ENCODE measurements at regions not wholly inside any gene's neighbourhood (a gene's known extent, or its start where the extent isn't known, plus 50 kb on each side); places are given as distances from the start of the nearest gene placed in this dataset.

GRCh38 chr9:71213633-71214032, 92.2 kb upstream of the TRPM3 start:
- Histone ChIP-seq H3K36me3 (ENCODE audit: control insufficient read depth, insufficient read depth, low read length) (no peaks in the 10 kb centered on the region), H3K9ac (ENCODE audit: low read depth, low read length) (no peak overlapping the region), H3K9me3 (ENCODE audit: control insufficient read depth, insufficient read depth, low read length) (no peaks in the 10 kb centered on the region), H3K4me1 (ENCODE audit: control insufficient read depth, insufficient read depth, low read length) (peaks cover 3% of the 10 kb centered on the region), H3K27me3 (ENCODE audit: control insufficient read depth, insufficient read depth, low read length) (no peaks in the 10 kb centered on the region), H3K4me3 (ENCODE audit: low read depth, low read length) (no peak overlapping the region)

DNA sequence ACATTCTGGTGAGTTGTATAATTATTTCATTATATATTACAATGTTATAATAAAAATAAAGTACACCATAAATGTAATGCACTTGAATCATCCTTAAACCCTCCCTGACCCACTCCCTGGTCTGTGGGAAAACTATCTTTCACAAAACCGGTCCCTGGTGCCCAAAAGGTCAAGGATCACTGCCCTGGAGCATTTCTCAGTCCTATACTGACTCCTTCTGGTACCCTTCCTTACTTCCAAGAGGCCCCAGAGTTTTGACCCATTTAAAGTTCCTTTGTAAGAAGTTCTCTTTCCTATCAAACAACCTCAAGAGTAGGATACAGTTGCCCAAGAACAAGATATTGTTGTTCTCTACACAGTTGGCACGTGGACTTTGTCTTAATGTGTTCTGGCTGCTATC, 88.9 kb upstream of the TRPM3 start:
- Histone ChIP-seq H3K4me1 (ENCODE audit: control insufficient read depth, insufficient read depth, low read length) (no peaks in the 10 kb centered on the region), H3K9me3 (ENCODE audit: control insufficient read depth, insufficient read depth, low read length) (no peaks in the 10 kb centered on the region), H3K36me3 (ENCODE audit: control insufficient read depth, insufficient read depth, low read length) (no peaks in the 10 kb centered on the region), H3K27me3 (ENCODE audit: control insufficient read depth, insufficient read depth, low read length) (no peaks in the 10 kb centered on the region), H3K4me3 (ENCODE audit: low read depth, low read length) (no peak overlapping the region), H3K9ac (ENCODE audit: low read depth, low read length) (no peak overlapping the region)

DNA sequence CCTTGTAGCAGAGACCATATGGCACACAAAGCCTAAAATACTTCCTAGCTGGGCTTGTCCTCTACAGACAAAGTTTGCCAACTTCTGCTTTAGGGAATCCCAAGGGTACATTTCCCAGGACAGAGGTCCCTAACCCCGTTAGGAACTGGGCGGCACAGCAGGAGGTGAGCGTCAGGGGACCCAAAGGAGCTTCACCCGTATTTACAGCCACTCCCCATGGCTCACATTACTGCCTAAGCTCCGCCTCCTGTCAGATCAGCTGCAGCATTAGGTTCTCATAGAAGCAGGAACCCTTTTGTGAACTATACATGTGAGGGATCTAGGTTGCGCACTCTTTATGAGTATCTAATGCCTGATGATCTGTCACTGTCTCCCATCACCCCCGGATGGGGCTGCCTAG, 88.5 kb upstream of the TRPM3 start:
- no peak overlapping the region for H3K9ac ChIP-seq (ENCODE audit: low read depth, low read length)
- H3K4me3 ChIP-seq (ENCODE audit: low read depth, low read length) = no peak overlapping the region
- no peaks in the 10 kb centered on the region for H3K36me3 ChIP-seq (ENCODE audit: control insufficient read depth, insufficient read depth, low read length)
- no peaks in the 10 kb centered on the region for H3K27me3 ChIP-seq (ENCODE audit: control insufficient read depth, insufficient read depth, low read length)
- H3K4me1 ChIP-seq (ENCODE audit: control insufficient read depth, insufficient read depth, low read length) = no peaks in the 10 kb centered on the region
- H3K9me3 ChIP-seq (ENCODE audit: control insufficient read depth, insufficient read depth, low read length) = no peaks in the 10 kb centered on the region

GRCh38 chr9:71202931-71203330, 81.5 kb upstream of the TRPM3 start:
- H3K9me3 ChIP-seq (ENCODE audit: control insufficient read depth, insufficient read depth, low read length) = peaks cover 6% of the 10 kb centered on the region
- no peak overlapping the region for H3K9ac ChIP-seq (ENCODE audit: low read depth, low read length)
- no peaks in the 10 kb centered on the region for H3K36me3 ChIP-seq (ENCODE audit: control insufficient read depth, insufficient read depth, low read length)
- H3K27me3 ChIP-seq (ENCODE audit: control insufficient read depth, insufficient read depth, low read length) = no peaks in the 10 kb centered on the region
- H3K4me1 ChIP-seq (ENCODE audit: control insufficient read depth, insufficient read depth, low read length) = no peaks in the 10 kb centered on the region
- H3K4me3 ChIP-seq (ENCODE audit: low read depth, low read length) = no peak overlapping the region

DNA sequence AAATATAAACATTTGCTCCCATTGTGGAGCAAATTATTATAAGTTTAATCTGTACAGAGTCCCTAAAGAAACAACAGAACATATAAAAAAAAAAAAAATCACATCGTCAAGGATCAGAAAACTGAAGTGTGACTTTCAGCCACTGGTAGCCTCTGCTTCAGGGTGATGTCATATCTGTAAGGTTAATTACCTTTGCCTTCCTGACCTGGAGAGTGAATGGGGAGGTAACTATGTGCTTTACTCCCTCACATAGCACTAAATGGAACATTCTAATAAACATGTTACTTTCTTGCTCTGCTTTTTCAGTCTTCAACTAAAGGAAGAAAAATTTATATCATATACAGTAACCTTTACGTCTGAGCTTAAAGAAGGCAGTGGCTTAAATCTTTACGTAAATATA, 70.3 kb upstream of the TRPM3 start:
- H3K9ac ChIP-seq (ENCODE audit: low read depth, low read length) = no peak overlapping the region
- no peaks in the 10 kb centered on the region for H3K27me3 ChIP-seq (ENCODE audit: control insufficient read depth, insufficient read depth, low read length)
- no peak overlapping the region for H3K4me3 ChIP-seq (ENCODE audit: low read depth, low read length)
- H3K9me3 ChIP-seq (ENCODE audit: control insufficient read depth, insufficient read depth, low read length) = no peaks in the 10 kb centered on the region
- no peaks in the 10 kb centered on the region for H3K4me1 ChIP-seq (ENCODE audit: control insufficient read depth, insufficient read depth, low read length)
- no peaks in the 10 kb centered on the region for H3K36me3 ChIP-seq (ENCODE audit: control insufficient read depth, insufficient read depth, low read length)

- Histone ChIP-seq H3K9ac (ENCODE audit: low read depth, low read length) (no peak overlapping the region), H3K36me3 (ENCODE audit: control insufficient read depth, insufficient read depth, low read length) (no peaks in the 10 kb centered on the region), H3K4me3 (ENCODE audit: low read depth, low read length) (no peak overlapping the region), H3K4me1 (ENCODE audit: control insufficient read depth, insufficient read depth, low read length) (no peaks in the 10 kb centered on the region), H3K27me3 (ENCODE audit: control insufficient read depth, insufficient read depth, low read length) (no peaks in the 10 kb centered on the region), H3K9me3 (ENCODE audit: control insufficient read depth, insufficient read depth, low read length) (no peaks in the 10 kb centered on the region)
Observed at GRCh38 chr9:71183251-71183650, 61.8 kb upstream of the TRPM3 start.

- no peak overlapping the region for H3K4me3 ChIP-seq (ENCODE audit: low read depth, low read length)
- H3K9me3 ChIP-seq (ENCODE audit: control insufficient read depth, insufficient read depth, low read length) = no peaks in the 10 kb centered on the region
- no peak overlapping the region for H3K9ac ChIP-seq (ENCODE audit: low read depth, low read length)
- no peaks in the 10 kb centered on the region for H3K36me3 ChIP-seq (ENCODE audit: control insufficient read depth, insufficient read depth, low read length)
- H3K4me1 ChIP-seq (ENCODE audit: control insufficient read depth, insufficient read depth, low read length) = no peaks in the 10 kb centered on the region
- H3K27me3 ChIP-seq (ENCODE audit: control insufficient read depth, insufficient read depth, low read length) = no peaks in the 10 kb centered on the region
Observed at GRCh38 chr9:71179183-71179582, 57.8 kb upstream of the TRPM3 start.

- Histone ChIP-seq H3K27me3 (ENCODE audit: control insufficient read depth, insufficient read depth, low read length) (no peaks in the 10 kb centered on the region), H3K36me3 (ENCODE audit: control insufficient read depth, insufficient read depth, low read length) (no peaks in the 10 kb centered on the region), H3K9me3 (ENCODE audit: control insufficient read depth, insufficient read depth, low read length) (no peaks in the 10 kb centered on the region), H3K9ac (ENCODE audit: low read depth, low read length) (no peak overlapping the region), H3K4me1 (ENCODE audit: control insufficient read depth, insufficient read depth, low read length) (peaks cover 2% of the 10 kb centered on the region), H3K4me3 (ENCODE audit: low read depth, low read length) (no peak overlapping the region)
Observed at GRCh38 chr9:71177901-71178300, 56.5 kb upstream of the TRPM3 start.

DNA sequence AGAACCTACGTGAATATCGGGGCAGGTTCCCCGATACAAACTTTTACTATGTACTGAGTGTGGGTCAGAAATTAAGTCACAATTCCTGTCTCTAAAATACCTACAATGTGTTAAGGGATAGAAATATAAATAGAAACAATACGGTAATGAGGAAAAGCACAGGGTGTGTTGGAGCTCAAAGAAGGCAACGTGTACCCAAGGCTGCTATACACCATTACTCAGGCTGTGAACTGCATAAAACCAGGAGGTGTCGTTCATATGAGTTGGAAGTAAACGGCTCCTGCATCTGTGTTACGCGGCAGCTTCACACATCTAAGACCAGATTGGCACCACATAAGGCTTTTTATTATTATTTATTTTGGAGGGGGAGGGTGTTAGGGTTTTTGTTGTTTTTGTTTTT, 50.1 kb upstream of the TRPM3 start:
- Histone ChIP-seq H3K9ac (ENCODE audit: low read depth, low read length) (no peak overlapping the region), H3K9me3 (ENCODE audit: control insufficient read depth, insufficient read depth, low read length) (no peaks in the 10 kb centered on the region), H3K36me3 (ENCODE audit: control insufficient read depth, insufficient read depth, low read length) (no peaks in the 10 kb centered on the region), H3K4me3 (ENCODE audit: low read depth, low read length) (peak overlapping the region; percentile 33), H3K27me3 (ENCODE audit: control insufficient read depth, insufficient read depth, low read length) (no peaks in the 10 kb centered on the region), H3K4me1 (ENCODE audit: control insufficient read depth, insufficient read depth, low read length) (peaks cover 22% of the 10 kb centered on the region)
